Astrocyte of the spinal cord (primary cell): ENCODE measurements at regions not wholly inside any gene's neighbourhood (a gene's known extent, or its start where the extent isn't known, plus 50 kb on each side); places are given as distances from the start of the nearest gene placed in this dataset.
A peak's percentile ranks its signal among the peaks of the same experiment; 100 is the strongest.

Experiments used
- DNase-seq: peaks from one replicate; pipeline ENCODE4 v3.0.0; 2011; ENCODE audit warnings: low read depth, low spot score
- H3K4me3 ChIP-seq: 2 replicates; pipeline ENCODE4 v1.5.1; 2011; ENCODE audit warnings: low read depth, mild to moderate bottlenecking, low read length, moderate library complexity
- CTCF ChIP-seq: IDR thresholded peaks from 2 replicates; pipeline ENCODE4 v1.5.1; 2012; ENCODE audit warnings: low read depth, mild to moderate bottlenecking, low read length, inconsistent platforms
- in situ Hi-C: cut with HindIII; loops from 2 replicates; pipeline ENCODE4 v1.10.0; 2017; ENCODE audit warnings: low sequenced_read_pairs

- H3K4me3 ChIP-seq = no peak overlapping the region
- TF ChIP-seq CTCF = no peak
- in situ Hi-C loops = no loop called here
- DNase-seq = no peak
Observed at GRCh38 chr5:88407341-88407740, 138.7 kb upstream of the TMEM161B start.

- TF ChIP-seq CTCF = no peak
- no peak for DNase-seq
- H3K4me3 ChIP-seq = no peak overlapping the region
- in situ Hi-C loops = no loop called here
Observed at GRCh38 chr5:88405783-88406182, 137.1 kb upstream of the TMEM161B start.

- in situ Hi-C loops = no loop called here
- no peak overlapping the region for H3K4me3 ChIP-seq
- no peak for TF ChIP-seq CTCF
- no peak for DNase-seq
Observed at GRCh38 chr5:88404405-88404804, 135.8 kb upstream of the TMEM161B start.

- no peak overlapping the region for H3K4me3 ChIP-seq
- in situ Hi-C loops = no loop called here
- TF ChIP-seq CTCF = no peak
- DNase-seq = no peak
Observed at GRCh38 chr5:88401686-88402085, 133.0 kb upstream of the TMEM161B start.

- in situ Hi-C loops = no loop called here
- TF ChIP-seq CTCF = no peak
- DNase-seq = no peak
- H3K4me3 ChIP-seq = no peak overlapping the region
Observed at GRCh38 chr5:88401228-88401627, 132.6 kb upstream of the TMEM161B start.

GRCh38 chr5:88399561-88399960, 130.9 kb upstream of the TMEM161B start:
- in situ Hi-C loops = no loop called here
- TF ChIP-seq CTCF = no peak
- no peak for DNase-seq
- no peak overlapping the region for H3K4me3 ChIP-seq

GRCh38 chr5:88398316-88398715, 129.7 kb upstream of the TMEM161B start:
- no peak for TF ChIP-seq CTCF
- no peak overlapping the region for H3K4me3 ChIP-seq
- in situ Hi-C loops = no loop called here
- peak; percentile 23 for DNase-seq
